Liver (tissue), 7 donors: ENCODE measurements at regions not wholly inside any gene's neighbourhood (a gene's known extent, or its start where the extent isn't known, plus 50 kb on each side); places are given as distances from the start of the nearest gene placed in this dataset.

Experiments used
- DNase-seq: peaks from one replicate; pipeline ENCODE4 v3.0.0-alpha.2; 2017; ENCODE audit warnings: low spot score
- H3K27ac ChIP-seq, 2 donors: one replicate each; pipeline ENCODE4 v1.7.0; 2013; ENCODE audit warnings: inconsistent platforms in 2 of 2, low read length in 2 of 2, control low read depth in 1 of 2, low read depth in 1 of 2, mild to moderate bottlenecking in 1 of 2
- H3K27me3 ChIP-seq, 4 donors: one replicate each; pipeline versions ENCODE4 v1.6.1 to v1.7.0; 2013; ENCODE audit warnings: low read length in 3 of 4, inconsistent platforms in 1 of 4, mild to moderate bottlenecking in 1 of 4, moderate library complexity in 1 of 4; ENCODE audit not compliant: control insufficient read depth in 4 of 4, insufficient read depth in 4 of 4
- H3K36me3 ChIP-seq, 4 donors: one replicate each; pipeline versions ENCODE4 v1.6.1 to v1.7.0; 2013; ENCODE audit warnings: low read length in 3 of 4, mild to moderate bottlenecking in 3 of 4, low read depth in 1 of 4, moderate library complexity in 1 of 4; ENCODE audit not compliant: control insufficient read depth in 4 of 4, insufficient read depth in 3 of 4
- H3K4me1 ChIP-seq, 4 donors: one replicate each; pipeline versions ENCODE4 v1.6.1 to v1.7.0; 2013; ENCODE audit warnings: low read length in 3 of 4, mild to moderate bottlenecking in 3 of 4, moderate library complexity in 1 of 4; ENCODE audit not compliant: control insufficient read depth in 4 of 4, insufficient read depth in 4 of 4
- H3K4me3 ChIP-seq, 3 donors: one replicate each; pipeline versions ENCODE4 v1.6.1 to v1.7.0; 2013; ENCODE audit warnings: low read length in 3 of 3, control low read depth in 1 of 3, low read depth in 1 of 3, mild to moderate bottlenecking in 1 of 3
- H3K9ac ChIP-seq, 2 donors: one replicate each; pipeline ENCODE4 v1.7.0; 2013; ENCODE audit warnings: low read length in 2 of 2, mild to moderate bottlenecking in 2 of 2, moderate library complexity in 2 of 2, control low read depth in 1 of 2, low read depth in 1 of 2
- H3K9me3 ChIP-seq, 4 donors: one replicate each; pipeline versions ENCODE4 v1.6.1 to v1.7.0; 2013; ENCODE audit warnings: low read length in 3 of 4; ENCODE audit not compliant: control insufficient read depth in 4 of 4
- ATF3 ChIP-seq: IDR thresholded peaks from 2 replicates; pipeline ENCODE4 v1.6.1; 2016; ENCODE audit warnings: antibody characterized with exemption
- FOXA1 ChIP-seq: IDR thresholded peaks from 2 replicates; pipeline ENCODE4 v1.6.1; 2016; ENCODE audit warnings: antibody characterized with exemption
- FOXA2 ChIP-seq: IDR thresholded peaks from 2 replicates; pipeline ENCODE4 v1.6.1; 2016; ENCODE audit warnings: antibody characterized with exemption
- GABPA ChIP-seq, 2 donors: IDR thresholded peaks in 1 of 2; conservative IDR thresholded peaks in 1 of 2; 2 replicates each; pipeline ENCODE4 v1.6.1; 2016; ENCODE audit warnings: antibody characterized with exemption in 2 of 2, mild to moderate bottlenecking in 1 of 2, moderate library complexity in 1 of 2
- HNF4A ChIP-seq, 2 donors: conservative IDR thresholded peaks; 2 replicates each; pipeline ENCODE4 v1.6.1; 2016; ENCODE audit warnings: antibody characterized with exemption in 2 of 2, mild to moderate bottlenecking in 2 of 2
- HNF4G ChIP-seq: IDR thresholded peaks from 2 replicates; pipeline ENCODE4 v1.6.1; 2016; ENCODE audit warnings: antibody characterized with exemption
- JUND ChIP-seq, 2 donors: IDR thresholded peaks; 2 replicates each; pipeline ENCODE4 v1.6.1; 2016; ENCODE audit warnings: antibody characterized with exemption in 2 of 2
- MAX ChIP-seq: IDR thresholded peaks from 2 replicates; pipeline ENCODE4 v1.6.1; 2016; ENCODE audit warnings: antibody characterized with exemption
- NR2F2 ChIP-seq: IDR thresholded peaks from 2 replicates; pipeline ENCODE4 v1.6.1; 2016; ENCODE audit warnings: antibody characterized with exemption
- RAD21 ChIP-seq, 2 donors: IDR thresholded peaks; 2 replicates each; pipeline ENCODE4 v1.6.1; 2016; ENCODE audit warnings: antibody characterized with exemption in 2 of 2, mild to moderate bottlenecking in 2 of 2
- REST ChIP-seq: IDR thresholded peaks from 2 replicates; pipeline ENCODE4 v1.6.1; 2016; ENCODE audit warnings: antibody characterized with exemption, mild to moderate bottlenecking
- RXRA ChIP-seq, 2 donors: IDR thresholded peaks; 2 replicates each; pipeline ENCODE4 v1.6.1; 2017 to 2018; ENCODE audit warnings: antibody characterized with exemption in 2 of 2, mild to moderate bottlenecking in 1 of 2
- SP1 ChIP-seq: IDR thresholded peaks from 2 replicates; pipeline ENCODE4 v1.6.1; 2018; ENCODE audit warnings: antibody characterized with exemption, mild to moderate bottlenecking
- TAF1 ChIP-seq: conservative IDR thresholded peaks from 2 replicates; pipeline ENCODE4 v1.6.1; 2016; ENCODE audit warnings: antibody characterized with exemption, mild to moderate bottlenecking
- YY1 ChIP-seq: IDR thresholded peaks from 2 replicates; pipeline ENCODE4 v1.6.1; 2016; ENCODE audit warnings: antibody characterized with exemption, mild to moderate bottlenecking
- ZBTB33 ChIP-seq: IDR thresholded peaks from 2 replicates; pipeline ENCODE4 v1.6.1; 2016; ENCODE audit warnings: antibody characterized with exemption
- WGBS: extraction: QIAGEN DNeasy Blood & Tissue Kit; methylation state at CpG from one replicate; pipeline ENCODE4 v1.1.7; 2013; 5-methylcytosine and 5-hydroxymethylcytosine counted together
- donor health status: healthy.
- donor health status: healthy.
- donor health status: healthy.
- donor health status: healthy.

- 62% methylated on average over 5 of the region's 5 CpGs for WGBS
- H3K36me3 ChIP-seq: no peaks in the 10 kb centered on the region
Measured at GRCh38 chr14:34165847-34166350, 215.0 kb upstream of the EGLN3 start.

GRCh38 chr14:34164162-34164864 lies 213.4 kb upstream of the EGLN3 start:
- no peak overlapping the region for H3K4me3 ChIP-seq
- H3K36me3 ChIP-seq: no peaks in the 10 kb centered on the region
- no peak overlapping the region for H3K9ac ChIP-seq
- no peaks in the 10 kb centered on the region for H3K9me3 ChIP-seq
- H3K27ac ChIP-seq: no peak overlapping the region
- WGBS: 60% methylated on average over 6 of the region's 6 CpGs
- H3K4me1 ChIP-seq: no peaks in the 10 kb centered on the region
- H3K27me3 ChIP-seq: peaks cover 0 to 3% (median 0%) of the 10 kb centered on the region in 4 donors
- DNase-seq: no peak
- TF ChIP-seq GABPA (IDR thresholded peaks at IDR 0.05 in 1 of 2, conservative IDR thresholded peaks at IDR 0.05 in 1 of 2) (no peak), ATF3 (no peak), RXRA (IDR thresholded peaks at IDR 0.05) (no peak), JUND (IDR thresholded peaks at IDR 0.05) (no peak), SP1 (no peak), FOXA1 (no peak), MAX (no peak), HNF4G (no peak), REST (no peak)

More at GRCh38 chr14:34165847-34166350, 215.0 kb upstream of the EGLN3 start:
- H3K9me3 ChIP-seq: no peaks in the 10 kb centered on the region
- H3K27me3 ChIP-seq: peaks cover 0 to 3% (median 0%) of the 10 kb centered on the region in 4 donors
- no peak overlapping the region for H3K4me3 ChIP-seq
- TF ChIP-seq RXRA (IDR thresholded peaks at IDR 0.05): no peak
- TF ChIP-seq HNF4A (conservative IDR thresholded peaks at IDR 0.05): no peak
- TF ChIP-seq YY1: no peak
- no peak for TF ChIP-seq JUND (IDR thresholded peaks at IDR 0.05)
- no peak for TF ChIP-seq ATF3
- TF ChIP-seq FOXA1: no peak
- TF ChIP-seq ZBTB33: no peak
- TF ChIP-seq SP1: no peak
- no peak for TF ChIP-seq FOXA2
- TF ChIP-seq TAF1: no peak
- TF ChIP-seq RAD21 (IDR thresholded peaks at IDR 0.05): no peak
- no peak for TF ChIP-seq REST
- no peak for TF ChIP-seq NR2F2
- H3K27ac ChIP-seq: no peak overlapping the region
- no peak overlapping the region for H3K9ac ChIP-seq
- no peak for DNase-seq
- H3K4me1 ChIP-seq: no peaks in the 10 kb centered on the region
